WTC11 (cell line): ENCODE measurements at regions not wholly inside any gene's neighbourhood (a gene's known extent, or its start where the extent isn't known, plus 50 kb on each side); places are given as distances from the start of the nearest gene placed in this dataset.

ENCODE experiments used
- ATF2 ChIP-seq: sonication (generic); formaldehyde crosslinking; IDR thresholded peaks from 2 replicates; pipeline ENCODE4 v1.8.1; 2022; ENCODE audit warnings: low read depth, missing genetic modification reagents, borderline replicate concordance
- CBFB ChIP-seq: sonication (generic); formaldehyde crosslinking; IDR thresholded peaks from 2 replicates; pipeline ENCODE4 v1.8.1; 2022; ENCODE audit warnings: mild to moderate bottlenecking, low read depth, missing genetic modification reagents
- CREM ChIP-seq: sonication (generic); formaldehyde crosslinking; IDR thresholded peaks from 2 replicates; pipeline ENCODE4 v1.8.1; 2022; ENCODE audit warnings: mild to moderate bottlenecking, missing genetic modification reagents, moderate library complexity
- CTCF ChIP-seq: fragments of 200-600 bp; IDR thresholded peaks from 2 replicates; pipeline ENCODE4 v1.8.0; 2022; ENCODE audit warnings: antibody characterized with exemption
- E2F4 ChIP-seq: sonication (generic); formaldehyde crosslinking; IDR thresholded peaks from 2 replicates; pipeline ENCODE4 v1.8.1; 2022; ENCODE audit warnings: low read depth, mild to moderate bottlenecking, moderate library complexity, missing genetic modification reagents, borderline replicate concordance
- ZBTB43 ChIP-seq: sonication (generic); formaldehyde crosslinking; IDR thresholded peaks from 2 replicates; pipeline ENCODE4 v1.8.1; 2023; ENCODE audit warnings: mild to moderate bottlenecking, missing genetic modification reagents

GRCh38 chr12:105461944-105462762, 131.7 kb downstream of the C12orf75 start:
- no peak for TF ChIP-seq ZBTB43 (CRISPR knock-in tag)
- no peak for TF ChIP-seq CTCF
- no peak for TF ChIP-seq CREM
- TF ChIP-seq CBFB (CRISPR knock-in tag): no peak
- TF ChIP-seq ATF2 (CRISPR knock-in tag): no peak
- TF ChIP-seq E2F4: no peak
